ENCODE measurements at regions not wholly inside any gene's neighbourhood (a gene's known extent, or its start where the extent isn't known, plus 50 kb on each side); places are given as distances from the start of the nearest gene placed in this dataset.
"Not testable (repeated sequence)": the region's sequence is repeated elsewhere in the genome, so short reads cannot be mapped to it uniquely, and the experiment has no call there.

- Histone ChIP-seq H3K27me3 (ENCODE audit: insufficient read depth, low read length) (no peaks in the 10 kb centered on the region), H3K4me1 (ENCODE audit: insufficient read depth, low read length) (no peaks in the 10 kb centered on the region), H3K9me3 (ENCODE audit: low read depth, low read length) (no peaks in the 10 kb centered on the region), H3K4me3 (ENCODE audit: low read length) (no peak overlapping the region)
These were observed 191.7 kb upstream of the TPM1 start for GRCh38 chr15:62850791-62851291.

- Histone ChIP-seq H3K27me3 (ENCODE audit: insufficient read depth, low read length) (no peaks in the 10 kb centered on the region), H3K9me3 (ENCODE audit: low read depth, low read length) (no peaks in the 10 kb centered on the region), H3K4me1 (ENCODE audit: insufficient read depth, low read length) (no peaks in the 10 kb centered on the region), H3K4me3 (ENCODE audit: low read length) (no peak overlapping the region)
These were observed 189.3 kb upstream of the TPM1 start for GRCh38 chr15:62853114-62853840.

GRCh38 chr15:62853841-62854225 lies 188.7 kb upstream of the TPM1 start:
- Histone ChIP-seq H3K27me3 (ENCODE audit: insufficient read depth, low read length) (no peaks in the 10 kb centered on the region), H3K4me3 (ENCODE audit: low read length) (no peak overlapping the region), H3K9me3 (ENCODE audit: low read depth, low read length) (no peaks in the 10 kb centered on the region), H3K4me1 (ENCODE audit: insufficient read depth, low read length) (no peaks in the 10 kb centered on the region)

GRCh38 chr15:62854420-62855084 lies 188.0 kb upstream of the TPM1 start:
- H3K4me1 ChIP-seq (ENCODE audit: insufficient read depth, low read length): no peaks in the 10 kb centered on the region
- no peaks in the 10 kb centered on the region for H3K9me3 ChIP-seq (ENCODE audit: low read depth, low read length)
- no peak overlapping the region for H3K4me3 ChIP-seq (ENCODE audit: low read length)
- no peaks in the 10 kb centered on the region for H3K27me3 ChIP-seq (ENCODE audit: insufficient read depth, low read length)

- H3K4me1 ChIP-seq (ENCODE audit: insufficient read depth, low read length): no peaks in the 10 kb centered on the region
- no peaks in the 10 kb centered on the region for H3K9me3 ChIP-seq (ENCODE audit: low read depth, low read length)
- H3K4me3 ChIP-seq (ENCODE audit: low read length): no peak overlapping the region
- no peaks in the 10 kb centered on the region for H3K27me3 ChIP-seq (ENCODE audit: insufficient read depth, low read length)
These were observed 187.5 kb upstream of the TPM1 start for GRCh38 chr15:62855085-62855476.

- Histone ChIP-seq H3K4me1 (ENCODE audit: insufficient read depth, low read length) (no peaks in the 10 kb centered on the region), H3K4me3 (ENCODE audit: low read length) (no peak overlapping the region), H3K9me3 (ENCODE audit: low read depth, low read length) (no peaks in the 10 kb centered on the region), H3K27me3 (ENCODE audit: insufficient read depth, low read length) (no peaks in the 10 kb centered on the region)
These were observed 185.9 kb upstream of the TPM1 start for GRCh38 chr15:62856466-62857246.

GRCh38 chr15:62857411-62857853 lies 185.1 kb upstream of the TPM1 start:
- Histone ChIP-seq H3K4me1 (ENCODE audit: insufficient read depth, low read length) (no peaks in the 10 kb centered on the region), H3K4me3 (ENCODE audit: low read length) (no peak overlapping the region), H3K9me3 (ENCODE audit: low read depth, low read length) (no peaks in the 10 kb centered on the region), H3K27me3 (ENCODE audit: insufficient read depth, low read length) (no peaks in the 10 kb centered on the region)

GRCh38 chr15:62858343-62858742 lies 184.2 kb upstream of the TPM1 start:
- no peaks in the 10 kb centered on the region for H3K4me1 ChIP-seq (ENCODE audit: insufficient read depth, low read length)

GRCh38 chr15:62862717-62863116 lies 179.8 kb upstream of the TPM1 start:
- H3K4me1 ChIP-seq (ENCODE audit: insufficient read depth, low read length): no peaks in the 10 kb centered on the region
- H3K27me3 ChIP-seq (ENCODE audit: insufficient read depth, low read length): no peaks in the 10 kb centered on the region
- no peak overlapping the region for H3K4me3 ChIP-seq (ENCODE audit: low read length)
- H3K9me3 ChIP-seq (ENCODE audit: low read depth, low read length): no peaks in the 10 kb centered on the region

More at GRCh38 chr15:62858343-62858742, 184.2 kb upstream of the TPM1 start:
- Histone ChIP-seq H3K27me3 (ENCODE audit: insufficient read depth, low read length) (no peaks in the 10 kb centered on the region), H3K4me3 (ENCODE audit: low read length) (no peak overlapping the region), H3K9me3 (ENCODE audit: low read depth, low read length) (no peaks in the 10 kb centered on the region)

- Histone ChIP-seq H3K4me1 (ENCODE audit: insufficient read depth, low read length) (no peaks in the 10 kb centered on the region), H3K9me3 (ENCODE audit: low read depth, low read length) (no peaks in the 10 kb centered on the region), H3K27me3 (ENCODE audit: insufficient read depth, low read length) (no peaks in the 10 kb centered on the region), H3K4me3 (ENCODE audit: low read length) (no peak overlapping the region)
These were observed 176.2 kb upstream of the TPM1 start for GRCh38 chr15:62866366-62866765.

- no peaks in the 10 kb centered on the region for H3K9me3 ChIP-seq (ENCODE audit: low read depth, low read length)
- H3K4me1 ChIP-seq (ENCODE audit: insufficient read depth, low read length): no peaks in the 10 kb centered on the region
- no peak overlapping the region for H3K4me3 ChIP-seq (ENCODE audit: low read length)
- no peaks in the 10 kb centered on the region for H3K27me3 ChIP-seq (ENCODE audit: insufficient read depth, low read length)
These were observed 174.7 kb upstream of the TPM1 start for GRCh38 chr15:62867844-62868243.

GRCh38 chr15:62868507-62868906 lies 174.0 kb upstream of the TPM1 start:
- Histone ChIP-seq H3K27me3 (ENCODE audit: insufficient read depth, low read length) (no peaks in the 10 kb centered on the region), H3K9me3 (ENCODE audit: low read depth, low read length) (no peaks in the 10 kb centered on the region), H3K4me3 (ENCODE audit: low read length) (no peak overlapping the region), H3K4me1 (ENCODE audit: insufficient read depth, low read length) (no peaks in the 10 kb centered on the region)

- H3K4me1 ChIP-seq (ENCODE audit: insufficient read depth, low read length): no peaks in the 10 kb centered on the region
- H3K4me3 ChIP-seq (ENCODE audit: low read length): no peak overlapping the region
- no peaks in the 10 kb centered on the region for H3K9me3 ChIP-seq (ENCODE audit: low read depth, low read length)
- no peaks in the 10 kb centered on the region for H3K27me3 ChIP-seq (ENCODE audit: insufficient read depth, low read length)
These were observed 173.4 kb upstream of the TPM1 start for GRCh38 chr15:62869116-62869515.

- Histone ChIP-seq H3K27me3 (ENCODE audit: insufficient read depth, low read length) (no peaks in the 10 kb centered on the region), H3K9me3 (ENCODE audit: low read depth, low read length) (no peaks in the 10 kb centered on the region), H3K4me3 (ENCODE audit: low read length) (no peak overlapping the region), H3K4me1 (ENCODE audit: insufficient read depth, low read length) (no peaks in the 10 kb centered on the region)
These were observed 172.3 kb upstream of the TPM1 start for GRCh38 chr15:62870216-62870615.

- not testable (repeated sequence) for H3K9me3 ChIP-seq (ENCODE audit: low read depth, low read length); H3K4me1 ChIP-seq (ENCODE audit: insufficient read depth, low read length); H3K27me3 ChIP-seq (ENCODE audit: insufficient read depth, low read length); H3K4me3 ChIP-seq (ENCODE audit: low read length)
These were observed 171.8 kb upstream of the TPM1 start for GRCh38 chr15:62870701-62871100.

Measured in mononuclear cell (primary cell).